ENCODE measurements at regions not wholly inside any gene's neighbourhood (a gene's known extent, or its start where the extent isn't known, plus 50 kb on each side); places are given as distances from the start of the nearest gene placed in this dataset.

GRCh38 chr5:60010328-60010727 is 116.8 kb upstream of the PDE4D start:
- ATAC-seq (no peak), DNase-seq (ENCODE audit: missing footprints) (no peak)
- intact Hi-C loops (cut with DNase I) = no loop called here

- DNase-seq (ENCODE audit: missing footprints) (no peak), ATAC-seq (no peak)
- intact Hi-C loops (cut with DNase I) = no loop called here
Observed at GRCh38 chr5:60007729-60008128, 114.2 kb upstream of the PDE4D start.

- no peak for DNase-seq (ENCODE audit: missing footprints)
- ATAC-seq = no peak
- intact Hi-C loops (cut with DNase I) = loop anchor here (1.0 kb wide), 1 partner anchor 47 kb away; no protein-coding TSS in a partner anchor
Observed at GRCh38 chr5:59999056-59999455, 105.5 kb upstream of the PDE4D start.

GRCh38 chr5:59992206-59992605 is 98.7 kb upstream of the PDE4D start:
- intact Hi-C loops (cut with DNase I) = no loop called here
- no peak for DNase-seq (ENCODE audit: missing footprints)
- no peak for ATAC-seq

- ATAC-seq (no peak), DNase-seq (ENCODE audit: missing footprints) (no peak)
- intact Hi-C loops (cut with DNase I) = no loop called here
Observed at GRCh38 chr5:59988396-59988795, 94.9 kb upstream of the PDE4D start.

GRCh38 chr5:59976342-59976741 is 82.8 kb upstream of the PDE4D start:
- ATAC-seq = no peak
- no peak for DNase-seq (ENCODE audit: missing footprints)
- intact Hi-C loops (cut with DNase I) = no loop called here

- DNase-seq (ENCODE audit: missing footprints) = no peak
- intact Hi-C loops (cut with DNase I) = no loop called here
- no peak for ATAC-seq
Observed at GRCh38 chr5:59972043-59972442, 78.5 kb upstream of the PDE4D start.

- DNase-seq (ENCODE audit: missing footprints) = no peak
Observed at GRCh38 chr5:59959330-59959729, 65.8 kb upstream of the PDE4D start.

GRCh38 chr5:59956130-59956783 is 62.7 kb upstream of the PDE4D start:
- DNase-seq (ENCODE audit: missing footprints) (no peak), ATAC-seq (no peak)
- intact Hi-C loops (cut with DNase I) = no loop called here

More at GRCh38 chr5:59959330-59959729, 65.8 kb upstream of the PDE4D start:
- intact Hi-C loops (cut with DNase I) = no loop called here
- no peak for ATAC-seq

- DNase-seq (ENCODE audit: missing footprints) (no peak), ATAC-seq (no peak)
- intact Hi-C loops (cut with DNase I) = no loop called here
Observed at GRCh38 chr5:59955241-59955640, 61.7 kb upstream of the PDE4D start.

- intact Hi-C loops (cut with DNase I) = no loop called here
- ATAC-seq (no peak), DNase-seq (ENCODE audit: missing footprints) (no peak)
Observed at GRCh38 chr5:59943452-59944113, 50.1 kb upstream of the PDE4D start.

All from Right ventricle myocardium inferior (tissue), 1 donor.